ENCODE measurements at regions not wholly inside any gene's neighbourhood (a gene's known extent, or its start where the extent isn't known, plus 50 kb on each side); places are given as distances from the start of the nearest gene placed in this dataset.

- DNase-seq (ENCODE audit: low spot score) = no peak
Observed at GRCh38 chr12:116381744-116382685, 104.5 kb upstream of the MED13L start.

GRCh38 chr12:116382686-116383530, 105.4 kb upstream of the MED13L start:
- DNase-seq (ENCODE audit: low spot score) = no peak

- no peak for DNase-seq (ENCODE audit: low spot score)
Observed at GRCh38 chr12:116384175-116384574, 106.7 kb upstream of the MED13L start.

- DNase-seq (ENCODE audit: low spot score) = peak; percentile 30
Observed at GRCh38 chr12:116384691-116385485, 107.4 kb upstream of the MED13L start.

- DNase-seq (ENCODE audit: low spot score) = no peak
Observed at GRCh38 chr12:116385486-116386217, 108.2 kb upstream of the MED13L start.

- DNase-seq (ENCODE audit: low spot score) = no peak
Observed at GRCh38 chr12:116389326-116389725, 111.8 kb upstream of the MED13L start.

GRCh38 chr12:116389990-116390389, 112.5 kb upstream of the MED13L start:
- DNase-seq (ENCODE audit: low spot score) = no peak

GRCh38 chr12:116390401-116391335, 113.2 kb upstream of the MED13L start:
- no peak for DNase-seq (ENCODE audit: low spot score)

- DNase-seq (ENCODE audit: low spot score) = no peak
Observed at GRCh38 chr12:116391501-116391900, 114.0 kb upstream of the MED13L start.

- no peak for DNase-seq (ENCODE audit: low spot score)
Observed at GRCh38 chr12:116392061-116392460, 114.6 kb upstream of the MED13L start.

- no peak for DNase-seq (ENCODE audit: low spot score)
Observed at GRCh38 chr12:116393255-116393654, 115.8 kb upstream of the MED13L start.

- no peak for DNase-seq (ENCODE audit: low spot score)
Observed at GRCh38 chr12:116393859-116394650, 116.6 kb upstream of the MED13L start.

- no peak for DNase-seq (ENCODE audit: low spot score)
Observed at GRCh38 chr12:116395396-116395795, 117.9 kb upstream of the MED13L start.

GRCh38 chr12:116397148-116397547, 119.7 kb upstream of the MED13L start:
- DNase-seq (ENCODE audit: low spot score) = no peak

- DNase-seq (ENCODE audit: low spot score) = no peak
Observed at GRCh38 chr12:116398193-116398592, 120.7 kb upstream of the MED13L start.

- DNase-seq (ENCODE audit: low spot score) = no peak
Observed at GRCh38 chr12:116399055-116399454, 121.6 kb upstream of the MED13L start.

- DNase-seq (ENCODE audit: low spot score) = peak; percentile 27
Observed at GRCh38 chr12:116400636-116401372, 123.3 kb upstream of the MED13L start.

- no peak for DNase-seq (ENCODE audit: low spot score)
Observed at GRCh38 chr12:116401565-116401964, 124.1 kb upstream of the MED13L start.
